GM18517 (cell line): ENCODE measurements at regions not wholly inside any gene's neighbourhood (a gene's known extent, or its start where the extent isn't known, plus 50 kb on each side); places are given as distances from the start of the nearest gene placed in this dataset.

Experiments used
- ATAC-seq: cut with Tn5 transposase; IDR thresholded peaks from one replicate; pipeline ENCODE4 v1.9.1; 2021; ENCODE audit warnings: mild to moderate bottlenecking, moderate library complexity; ENCODE audit not compliant: unreplicated experiment

DNA sequence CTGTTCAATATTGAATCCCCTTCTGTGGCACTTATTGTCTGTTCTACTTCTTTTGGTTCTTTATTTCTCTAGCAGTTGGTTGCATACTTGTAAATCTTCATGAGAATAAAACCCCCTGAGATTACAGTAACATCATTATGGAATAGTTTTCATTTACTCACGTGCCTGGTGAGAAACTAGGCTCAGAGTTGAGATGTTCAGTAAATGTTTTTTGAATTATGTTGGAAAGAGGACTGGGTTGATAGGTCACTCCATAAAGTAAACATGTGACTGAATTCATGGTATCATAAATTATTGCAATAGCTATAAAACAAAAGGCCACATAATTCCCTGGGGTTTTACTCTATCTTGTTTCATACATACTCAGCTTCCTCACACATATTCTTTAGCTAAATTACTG is 174.2 kb upstream of the C9orf72 start:
- no peak for ATAC-seq

DNA sequence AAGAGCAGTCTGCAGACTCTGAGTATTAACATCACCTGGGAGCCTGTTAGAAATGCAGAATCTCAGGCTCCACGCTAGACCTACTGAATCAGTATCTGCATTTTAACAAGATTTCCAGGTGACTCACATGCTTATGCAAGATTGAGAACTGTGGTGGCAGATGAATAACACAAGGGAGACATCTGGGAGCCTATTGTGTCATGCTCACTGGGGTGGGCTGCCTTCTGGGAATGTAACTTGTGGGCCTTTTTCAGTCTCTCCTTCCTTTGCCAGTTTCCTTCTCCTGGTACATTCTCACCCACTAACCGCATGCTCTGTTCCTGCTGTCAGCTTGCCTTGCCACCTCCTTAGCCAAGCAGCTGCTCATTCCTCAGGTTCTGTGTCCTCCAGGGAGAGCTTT is 176.6 kb upstream of the C9orf72 start:
- no peak for ATAC-seq

GRCh38 chr9:27750566-27750965 is 177.3 kb upstream of the C9orf72 start:
- no peak for ATAC-seq

DNA sequence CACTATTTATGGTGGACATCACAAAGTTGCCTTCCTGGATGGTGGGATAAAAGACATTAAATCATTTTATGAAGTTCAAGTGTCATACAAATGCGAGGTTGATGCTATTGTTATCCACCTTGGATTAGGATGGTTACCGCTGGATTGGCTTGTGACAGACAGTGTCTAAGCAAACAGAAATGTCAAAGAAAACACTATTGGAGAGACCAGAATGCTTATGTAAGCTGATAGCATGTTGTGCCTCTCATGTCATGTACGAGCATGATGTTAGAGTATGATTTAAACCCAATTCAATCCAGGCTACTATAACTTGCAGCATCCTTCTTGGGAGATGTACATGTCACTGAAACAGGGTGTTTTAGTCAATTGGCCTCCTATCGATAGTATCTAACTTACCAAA is 178.8 kb upstream of the C9orf72 start:
- no peak for ATAC-seq

GRCh38 chr9:27755846-27756245 is 182.6 kb upstream of the C9orf72 start:
- ATAC-seq = no peak

GRCh38 chr9:27756418-27756817 is 183.1 kb upstream of the C9orf72 start:
- ATAC-seq = no peak

- ATAC-seq = no peak
Observed at GRCh38 chr9:27763831-27764230, 190.6 kb upstream of the C9orf72 start.

- no peak for ATAC-seq
Observed at GRCh38 chr9:27765266-27766072, 192.2 kb upstream of the C9orf72 start.

DNA sequence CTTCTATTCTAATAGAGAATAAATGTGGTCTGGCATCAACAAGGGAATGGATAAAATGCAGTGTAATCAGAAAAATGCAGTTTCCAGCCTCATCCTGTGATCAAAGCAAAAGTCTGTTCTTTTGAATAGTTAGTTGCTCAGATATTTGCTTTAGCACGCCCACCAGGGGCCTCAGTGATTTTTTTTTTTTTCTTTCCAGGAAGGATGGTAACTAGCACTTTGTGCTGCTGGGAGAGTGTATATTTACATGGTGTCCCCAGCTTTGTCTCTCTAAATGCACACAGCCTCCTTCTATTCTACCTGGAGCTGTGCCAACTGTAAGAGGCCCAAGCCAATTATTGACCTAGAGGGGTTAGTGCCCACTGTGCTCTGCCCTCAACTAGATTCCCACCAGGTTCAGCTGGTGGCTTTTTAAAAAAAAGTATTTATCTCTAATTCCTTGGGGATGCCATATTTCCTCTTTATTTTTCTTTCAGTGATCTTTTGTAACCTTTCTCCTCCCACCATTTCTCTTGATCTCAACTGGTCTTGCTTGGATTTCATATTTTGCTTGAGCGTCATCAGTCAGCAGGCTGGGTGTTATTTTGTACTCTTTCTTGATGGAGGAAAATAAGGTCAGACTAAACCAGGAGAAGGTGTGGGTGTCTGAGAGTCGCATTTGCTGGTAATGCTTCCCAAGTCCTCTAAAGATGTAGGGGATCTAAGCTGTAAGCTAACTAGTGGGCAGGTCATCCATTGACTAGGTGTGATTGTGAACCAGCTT is 193.0 kb upstream of the C9orf72 start:
- no peak for ATAC-seq

- no peak for ATAC-seq
Observed at GRCh38 chr9:27768781-27769180, 195.5 kb upstream of the C9orf72 start.

DNA sequence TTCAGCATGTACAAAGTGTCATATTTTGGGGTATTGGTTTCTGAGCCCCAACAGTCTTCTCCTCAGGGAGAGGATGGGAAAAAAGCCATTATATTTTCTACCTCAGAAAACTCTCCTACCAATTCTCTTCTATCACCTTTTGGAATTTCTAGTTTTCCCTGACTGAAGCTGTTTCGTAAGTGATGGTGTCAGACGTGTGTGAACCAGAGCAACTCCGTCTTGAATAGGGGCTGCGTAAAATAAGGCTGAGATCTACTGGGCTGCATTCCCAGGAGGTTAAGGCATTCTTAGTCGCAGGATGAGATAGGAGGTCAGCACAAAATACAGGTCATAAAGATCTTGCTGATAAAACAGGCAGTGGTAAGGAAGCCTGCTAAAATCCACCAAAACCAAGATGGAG is 197.3 kb upstream of the C9orf72 start:
- ATAC-seq = no peak

- no peak for ATAC-seq
Observed at GRCh38 chr9:27771803-27772545, 198.7 kb upstream of the C9orf72 start.

- ATAC-seq = peak; percentile 33
Observed at GRCh38 chr9:27784847-27785713, 211.8 kb upstream of the C9orf72 start.

DNA sequence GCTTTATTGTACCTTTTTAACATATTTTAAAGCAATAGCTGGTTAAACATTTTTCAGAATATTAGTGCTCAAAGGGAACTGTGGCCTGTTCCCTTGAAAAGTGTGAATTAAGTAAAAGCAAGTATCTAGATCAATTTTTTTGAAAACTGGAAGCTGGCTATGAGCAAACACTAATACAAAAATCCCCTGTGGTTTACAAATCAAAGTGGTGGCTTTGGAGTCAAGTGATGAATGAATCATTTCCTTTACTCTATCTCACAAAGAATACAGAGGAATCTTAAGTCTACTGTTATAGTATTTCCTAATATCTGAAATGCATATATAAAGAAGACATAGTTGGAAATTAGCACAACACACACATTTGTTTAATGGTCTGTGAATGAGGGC is 212.4 kb upstream of the C9orf72 start:
- peak; percentile 56 for ATAC-seq

- ATAC-seq = no peak
Observed at GRCh38 chr9:27787891-27788290, 214.6 kb upstream of the C9orf72 start.

- ATAC-seq = no peak
Observed at GRCh38 chr9:27791311-27791710, 218.0 kb upstream of the C9orf72 start.

- ATAC-seq = no peak
Observed at GRCh38 chr9:27792971-27793689, 219.8 kb upstream of the C9orf72 start.

- no peak for ATAC-seq
Observed at GRCh38 chr9:27799326-27799725, 226.0 kb upstream of the C9orf72 start.

GRCh38 chr9:27800159-27800558 is 226.9 kb upstream of the C9orf72 start:
- ATAC-seq = no peak
